MM.1S (cell line): ENCODE measurements at regions not wholly inside any gene's neighbourhood (a gene's known extent, or its start where the extent isn't known, plus 50 kb on each side); places are given as distances from the start of the nearest gene placed in this dataset.

Experiments
- EZH2 ChIP-seq: fragments of 300-600 bp; sonication (generic); optimal IDR thresholded peaks from 2 replicates; pipeline ENCODE3; 2017; ENCODE audit warnings: low read depth, mild to moderate bottlenecking, antibody characterized with exemption, low read length, mixed read lengths
- TF ChIP-seq, protein P1 (sequence below): fragments of 300-600 bp; sonication (generic); IDR thresholded peaks from 2 replicates; pipeline ENCODE4 v1.5.1; 2016; ENCODE audit warnings: antibody characterized with exemption, low read length, mixed read lengths

DNA sequence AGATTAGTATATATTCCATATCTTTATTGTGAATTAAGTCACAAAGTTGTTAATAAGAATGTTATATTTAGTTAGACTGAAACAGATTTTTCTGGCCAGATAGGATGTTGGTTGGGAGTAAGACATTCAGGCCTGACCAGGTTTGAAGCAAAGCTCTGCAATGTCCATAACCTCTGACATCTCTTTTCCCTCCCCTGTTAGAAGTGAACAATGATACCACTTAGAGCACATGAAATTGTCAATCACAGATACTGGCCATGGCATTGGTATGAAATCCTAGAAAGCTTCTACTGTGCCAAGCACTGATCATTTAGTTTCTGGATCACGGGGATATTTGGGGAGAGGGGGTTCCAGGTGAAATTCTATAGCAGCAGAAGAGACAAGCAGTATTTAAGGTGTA is 1455.1 kb upstream of the CDH9 start:
- TF ChIP-seq, protein P1, sequence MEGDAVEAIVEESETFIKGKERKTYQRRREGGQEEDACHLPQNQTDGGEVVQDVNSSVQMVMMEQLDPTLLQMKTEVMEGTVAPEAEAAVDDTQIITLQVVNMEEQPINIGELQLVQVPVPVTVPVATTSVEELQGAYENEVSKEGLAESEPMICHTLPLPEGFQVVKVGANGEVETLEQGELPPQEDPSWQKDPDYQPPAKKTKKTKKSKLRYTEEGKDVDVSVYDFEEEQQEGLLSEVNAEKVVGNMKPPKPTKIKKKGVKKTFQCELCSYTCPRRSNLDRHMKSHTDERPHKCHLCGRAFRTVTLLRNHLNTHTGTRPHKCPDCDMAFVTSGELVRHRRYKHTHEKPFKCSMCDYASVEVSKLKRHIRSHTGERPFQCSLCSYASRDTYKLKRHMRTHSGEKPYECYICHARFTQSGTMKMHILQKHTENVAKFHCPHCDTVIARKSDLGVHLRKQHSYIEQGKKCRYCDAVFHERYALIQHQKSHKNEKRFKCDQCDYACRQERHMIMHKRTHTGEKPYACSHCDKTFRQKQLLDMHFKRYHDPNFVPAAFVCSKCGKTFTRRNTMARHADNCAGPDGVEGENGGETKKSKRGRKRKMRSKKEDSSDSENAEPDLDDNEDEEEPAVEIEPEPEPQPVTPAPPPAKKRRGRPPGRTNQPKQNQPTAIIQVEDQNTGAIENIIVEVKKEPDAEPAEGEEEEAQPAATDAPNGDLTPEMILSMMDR, result no peak
- TF ChIP-seq EZH2, result no peak
